Activated gamma-delta T cell (primary cell): ENCODE measurements at regions not wholly inside any gene's neighbourhood (a gene's known extent, or its start where the extent isn't known, plus 50 kb on each side); places are given as distances from the start of the nearest gene placed in this dataset.

Experiments
- DNase-seq: peaks from one replicate; lab custom pipeline; 2025; lab: John Stamatoyannopoulos, UW

DNA sequence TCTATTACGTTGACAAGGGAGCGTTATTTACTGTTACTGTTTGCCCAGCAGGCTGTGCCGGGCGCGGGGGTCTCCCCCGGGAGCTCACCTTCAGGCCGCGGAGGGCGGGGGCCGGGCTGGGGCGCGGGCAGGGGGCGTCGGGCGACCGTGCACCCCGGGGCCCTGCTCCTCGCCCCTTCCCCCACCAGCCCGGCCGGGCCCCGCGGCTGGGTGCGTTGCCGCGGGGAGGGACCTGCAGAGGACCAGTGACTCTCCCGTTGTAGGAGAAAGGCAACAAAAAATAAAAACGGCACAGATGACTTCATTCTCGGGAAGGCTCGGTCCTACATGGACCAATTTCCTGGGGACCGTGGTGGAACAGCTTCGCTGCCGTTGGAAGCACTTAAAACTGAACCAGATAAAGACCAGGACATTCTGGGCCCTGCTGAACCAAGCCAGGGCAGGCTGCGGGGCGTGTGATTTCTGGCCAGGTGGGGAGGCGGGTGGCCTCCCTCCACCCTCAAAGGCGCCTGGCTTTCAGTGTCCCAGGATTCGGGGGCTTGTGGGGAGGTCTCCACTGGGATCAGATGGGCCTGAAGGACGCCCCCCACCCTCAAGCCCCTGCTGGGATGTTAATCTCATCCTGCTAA is 57.4 kb downstream of the IGLL1 start:
- no peak for DNase-seq

DNA sequence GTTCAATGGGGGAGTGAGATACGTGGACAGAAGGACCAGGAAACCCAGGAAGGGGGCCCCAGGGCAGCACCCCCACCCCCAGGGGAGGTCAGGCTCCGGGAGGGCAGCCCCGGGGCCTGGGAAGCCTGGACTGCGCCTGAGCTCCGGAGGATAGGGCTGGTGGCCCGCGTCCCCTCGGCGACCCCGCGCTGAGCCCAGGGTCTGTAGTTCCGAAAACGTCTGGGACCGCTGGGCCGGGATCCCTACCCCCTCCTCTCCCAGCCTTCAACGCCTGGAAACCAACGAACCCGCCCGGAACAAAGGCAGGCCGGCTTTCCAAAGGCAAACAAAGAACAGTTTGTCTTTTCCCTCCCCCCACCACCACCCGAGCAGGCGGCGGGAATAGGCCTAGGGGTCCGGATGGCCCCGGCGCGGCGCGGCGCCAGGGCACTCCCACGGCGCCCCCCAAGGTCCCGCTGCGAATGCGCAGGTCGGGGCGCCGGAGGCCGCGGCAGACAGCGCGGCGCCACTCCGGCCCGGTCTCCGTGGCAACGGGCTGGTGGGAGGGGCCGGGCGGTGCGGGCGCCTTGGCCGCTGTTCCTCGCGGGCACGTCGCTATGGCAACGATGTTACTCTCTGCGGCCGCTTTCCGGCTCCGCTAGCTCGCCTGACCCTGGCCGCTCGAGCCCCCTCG is 58.5 kb downstream of the IGLL1 start:
- DNase-seq, result peak; percentile 65

DNA sequence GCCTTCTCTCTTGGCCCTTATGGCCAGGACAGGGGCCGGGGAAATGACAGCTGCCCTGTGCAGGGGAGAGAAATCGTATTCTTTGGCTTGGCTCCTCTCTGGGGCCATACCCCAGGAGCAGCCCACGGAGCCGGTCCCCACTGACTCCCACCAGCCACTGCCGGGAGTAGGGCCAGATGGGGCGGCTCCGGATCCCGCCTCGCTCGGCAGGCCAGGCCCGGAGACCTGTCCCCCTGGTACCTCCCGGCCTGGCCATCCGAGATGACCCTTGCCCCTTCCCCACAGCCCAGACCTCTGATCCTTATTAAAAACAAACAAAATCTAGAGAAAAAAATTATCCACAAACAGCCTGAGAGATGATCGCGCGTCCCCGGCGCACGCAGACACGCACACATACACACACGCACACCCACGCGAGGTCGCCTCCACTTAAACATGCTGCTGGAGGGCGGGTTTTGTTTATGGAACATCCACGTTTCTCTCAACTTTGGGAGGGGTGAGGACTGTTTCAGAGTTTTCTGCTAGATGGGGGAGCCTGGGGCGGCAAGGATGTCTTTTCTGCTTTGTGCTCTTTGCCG is 59.1 kb downstream of the IGLL1 start:
- no peak for DNase-seq

- no peak for DNase-seq
Observed at GRCh38 chr22:23519442-23520157, 60.5 kb downstream of the IGLL1 start.

- no peak for DNase-seq
Observed at GRCh38 chr22:23518376-23519187, 61.5 kb downstream of the IGLL1 start.

GRCh38 chr22:23517804-23518375 is 62.2 kb downstream of the IGLL1 start:
- DNase-seq, result no peak

- no peak for DNase-seq
Observed at GRCh38 chr22:23516304-23516703, 63.8 kb downstream of the IGLL1 start.

DNA sequence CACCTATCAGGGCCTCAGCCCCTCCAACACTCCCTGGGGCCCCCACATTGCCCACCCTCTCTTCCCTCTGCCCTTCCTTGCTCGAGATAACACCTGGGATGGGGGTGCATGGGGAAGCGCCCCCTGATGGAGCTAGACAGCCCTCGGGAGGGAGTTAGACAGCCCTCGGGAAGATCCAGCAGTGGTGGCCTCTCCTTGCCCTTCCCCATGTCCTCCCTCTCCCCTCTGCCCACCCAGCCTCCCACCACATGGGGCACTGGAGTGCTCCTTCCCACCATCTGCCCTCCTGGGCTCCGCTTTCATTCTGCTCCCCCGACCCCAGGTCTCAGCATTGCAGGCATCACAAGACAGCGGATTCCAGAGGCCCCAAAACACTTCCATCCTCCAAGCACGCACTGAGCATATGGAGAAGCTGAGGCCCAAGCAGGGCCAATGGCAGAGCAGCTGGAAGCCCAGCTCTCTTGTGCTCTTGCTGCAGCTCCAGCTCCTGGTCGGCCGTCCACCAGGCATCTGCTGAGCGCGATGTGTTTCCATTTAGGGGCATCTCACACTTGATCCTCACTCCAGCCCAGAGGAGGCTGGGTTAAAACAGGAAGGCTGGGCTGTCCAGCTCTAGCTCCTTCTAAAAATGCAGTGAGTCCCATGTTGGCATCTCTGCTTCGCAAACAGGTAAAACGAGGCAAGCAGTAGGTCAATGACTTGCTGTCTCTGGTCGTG is 65.6 kb downstream of the IGLL1 start:
- DNase-seq, result no peak

DNA sequence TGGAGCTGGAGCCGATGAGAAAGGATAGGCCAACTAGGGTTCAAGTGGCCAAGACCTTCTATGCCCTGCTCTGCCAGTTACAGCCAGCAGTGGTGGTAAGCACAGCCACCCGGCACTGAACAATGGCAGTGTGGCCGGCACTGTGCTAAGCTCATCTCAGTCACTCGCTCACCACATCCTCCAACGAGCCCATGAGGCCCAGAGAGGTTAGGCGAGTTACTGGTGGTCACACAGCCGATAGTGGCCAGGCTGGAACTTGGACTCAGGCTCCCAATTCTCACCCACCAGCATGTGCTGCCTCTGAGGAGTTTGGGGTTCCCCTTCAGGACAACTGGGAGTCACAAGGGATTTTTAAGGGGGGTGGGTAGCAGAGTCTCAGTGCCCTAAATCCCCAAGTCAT is 66.4 kb downstream of the IGLL1 start:
- no peak for DNase-seq

DNA sequence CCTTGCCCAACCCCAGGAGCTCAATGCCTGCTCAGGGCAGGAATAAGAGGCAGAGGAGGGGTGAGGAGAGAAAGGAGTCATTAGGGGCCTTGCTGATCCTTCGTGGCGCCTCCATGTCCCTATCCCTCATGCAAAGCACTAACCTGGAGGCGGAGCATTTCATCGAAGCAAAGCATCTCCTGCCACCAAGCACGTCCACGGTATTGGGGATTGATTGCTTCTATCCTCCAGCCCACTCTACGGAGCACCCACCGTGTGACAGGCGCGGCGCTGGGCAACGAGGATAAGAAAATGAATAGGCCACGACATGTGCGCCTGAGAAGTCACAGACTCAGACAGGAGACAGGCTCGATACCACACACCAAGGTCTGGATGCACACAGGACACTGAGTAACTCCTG is 67.0 kb downstream of the IGLL1 start:
- no peak for DNase-seq

DNA sequence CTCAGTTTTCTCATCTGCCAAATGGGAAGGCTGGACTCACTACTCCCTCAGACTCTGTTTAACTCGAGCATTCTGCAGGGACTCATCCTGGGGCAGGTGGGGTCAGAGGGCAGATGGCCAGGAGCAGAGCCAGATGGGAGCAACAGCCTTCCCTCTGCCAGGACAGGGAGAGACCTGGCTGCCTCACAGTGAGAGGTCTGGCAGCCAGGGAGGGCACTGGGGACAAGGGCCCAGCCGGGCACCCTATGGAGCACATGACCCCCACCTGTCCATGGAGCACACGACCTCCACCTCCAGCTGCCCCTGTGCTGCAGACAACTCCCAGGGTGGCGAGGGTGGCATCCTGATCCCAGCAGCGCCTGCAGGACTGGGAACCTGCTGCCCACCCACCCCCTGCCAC is 67.4 kb downstream of the IGLL1 start:
- no peak for DNase-seq

DNA sequence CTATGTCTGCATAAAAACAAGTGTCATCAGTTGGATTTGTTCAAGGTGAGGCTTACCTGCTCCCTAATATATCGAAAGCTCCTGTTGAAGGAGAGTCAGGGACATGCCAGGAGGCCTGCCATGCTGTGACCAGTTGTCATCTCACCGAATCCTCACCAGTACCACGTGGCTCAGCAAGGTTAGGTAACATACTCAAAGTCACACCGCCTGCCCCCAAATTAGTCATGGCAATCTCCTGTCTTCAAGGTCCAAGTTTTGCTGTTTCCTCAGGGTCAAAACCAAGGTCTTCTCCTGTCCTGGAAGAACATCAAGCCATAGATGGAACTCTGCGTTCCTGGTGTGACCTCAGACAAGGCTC is 67.8 kb downstream of the IGLL1 start:
- DNase-seq, result no peak

- DNase-seq, result no peak
Observed at GRCh38 chr22:23511627-23512347, 68.3 kb downstream of the IGLL1 start.

DNA sequence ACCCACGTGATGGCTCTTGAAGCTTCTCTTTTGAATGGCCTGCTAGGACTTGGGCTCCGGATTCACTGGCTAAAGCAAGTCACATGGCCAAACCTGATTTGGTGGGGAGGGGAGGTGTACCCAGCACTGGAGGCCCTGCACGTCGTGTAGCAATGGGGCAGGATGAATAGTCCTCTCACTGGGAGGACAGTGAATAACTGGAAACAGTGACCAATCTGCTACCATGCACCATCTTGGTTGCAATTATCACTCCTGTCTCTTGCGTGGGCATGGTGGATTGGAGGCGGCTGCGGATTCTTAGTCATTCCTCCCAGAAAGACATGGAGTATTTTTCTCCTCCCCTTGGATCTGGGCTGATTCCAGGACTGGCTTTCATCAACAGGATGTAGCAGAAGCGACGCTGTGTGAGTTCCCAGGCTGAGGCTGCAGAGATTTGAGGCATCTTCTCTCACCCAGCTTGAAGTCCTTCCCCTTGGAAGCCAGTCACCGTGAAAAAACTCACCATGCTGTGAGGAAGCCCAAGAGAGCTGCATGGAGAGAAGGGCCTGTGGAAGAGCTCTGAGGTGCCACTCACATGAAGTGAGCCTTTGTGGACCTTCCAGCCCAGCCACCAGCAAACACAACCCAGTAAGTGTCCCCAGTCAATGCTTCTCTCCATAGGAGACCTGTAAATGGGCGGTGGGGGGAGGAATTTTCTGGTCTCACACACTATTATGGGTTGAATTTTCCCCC is 70.4 kb downstream of the IGLL1 start:
- DNase-seq, result no peak

GRCh38 chr22:23504516-23504915 is 75.6 kb downstream of the IGLL1 start:
- no peak for DNase-seq

DNA sequence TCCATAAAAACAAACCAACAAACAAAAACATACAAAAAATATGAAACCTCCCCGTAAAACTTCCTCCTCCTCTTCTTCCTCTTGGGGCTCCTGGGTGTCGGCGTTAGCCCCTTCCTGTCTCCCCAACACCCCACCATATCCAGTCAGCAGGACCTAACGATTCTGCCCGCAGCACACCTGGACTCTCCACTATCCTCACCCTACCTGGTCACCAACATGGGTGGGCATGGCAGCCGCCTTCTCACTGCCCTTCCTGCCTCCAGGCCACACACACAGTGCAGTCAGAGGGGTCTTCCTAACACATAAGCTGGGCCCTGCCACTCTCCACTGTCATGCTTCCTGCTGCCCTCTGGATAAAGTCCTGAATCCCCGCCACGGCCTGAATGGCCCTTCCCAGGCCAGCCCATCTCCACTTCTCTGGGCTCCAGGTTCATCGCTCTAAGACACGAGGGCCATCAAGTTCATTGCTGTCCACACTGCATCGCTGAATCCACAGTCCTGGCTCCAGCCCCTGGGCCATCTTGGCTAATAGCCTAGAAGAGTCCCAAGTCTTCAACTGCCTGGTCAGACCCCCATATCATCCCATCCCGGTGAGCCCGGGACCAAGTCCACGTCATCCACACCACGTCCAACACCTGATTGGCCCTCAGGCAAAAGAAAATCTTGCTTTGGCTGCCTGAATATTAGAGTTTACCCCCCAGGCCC is 76.2 kb downstream of the IGLL1 start:
- DNase-seq, result no peak

GRCh38 chr22:23503142-23503541 is 76.9 kb downstream of the IGLL1 start:
- no peak for DNase-seq

- DNase-seq, result no peak
Observed at GRCh38 chr22:23501708-23502107, 78.4 kb downstream of the IGLL1 start.

DNA sequence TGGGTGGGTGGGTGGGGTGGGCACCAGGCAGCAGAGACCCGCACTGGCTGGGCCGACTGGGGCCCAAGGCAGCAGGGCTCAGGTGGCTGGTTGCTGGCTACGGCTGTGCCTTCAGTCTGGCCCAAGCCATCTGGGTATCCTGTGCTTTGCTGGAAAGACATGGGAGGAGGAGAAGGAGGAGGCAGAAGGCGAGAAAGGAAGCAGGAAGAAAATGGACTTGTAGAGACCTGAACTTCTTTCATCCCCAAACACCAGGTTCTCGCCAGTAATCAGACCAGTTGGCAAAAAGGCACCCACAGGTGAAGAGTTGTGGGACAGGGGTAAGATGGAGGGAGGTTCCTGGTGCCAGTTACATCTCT is 78.8 kb downstream of the IGLL1 start:
- no peak for DNase-seq
